MM.1S (cell line): ENCODE measurements at regions not wholly inside any gene's neighbourhood (a gene's known extent, or its start where the extent isn't known, plus 50 kb on each side); places are given as distances from the start of the nearest gene placed in this dataset.

ENCODE experiments used
- CTCF ChIP-seq: fragments of 300-600 bp; sonication (generic); IDR thresholded peaks from 2 replicates; pipeline ENCODE4 v1.5.1; 2016; ENCODE audit warnings: antibody characterized with exemption, low read length, mixed read lengths
- EZH2phosphoT487 ChIP-seq: fragments of 300-600 bp; sonication (generic); IDR thresholded peaks from 2 replicates; pipeline ENCODE4 v1.6.1; 2018; ENCODE audit warnings: antibody characterized with exemption, low read length

GRCh38 chr12:42639556-42639955, 50.0 kb upstream of the PRICKLE1 start:
- TF ChIP-seq CTCF (no peak), EZH2phosphoT487 (no peak)
